HG02610 (cell line): ENCODE measurements at regions not wholly inside any gene's neighbourhood (a gene's known extent, or its start where the extent isn't known, plus 50 kb on each side); places are given as distances from the start of the nearest gene placed in this dataset.
"Not testable (repeated sequence)": the region's sequence is repeated elsewhere in the genome, so short reads cannot be mapped to it uniquely, and the experiment has no call there.

Experiments
- ATAC-seq: cut with Tn5 transposase; IDR thresholded peaks from one replicate; pipeline ENCODE4 v1.9.1; 2021; ENCODE audit warnings: mild to moderate bottlenecking, moderate library complexity; ENCODE audit not compliant: unreplicated experiment

- no peak for ATAC-seq
Measured at GRCh38 chr19:31054430-31054829, 294.8 kb downstream of the TSHZ3 start.

- ATAC-seq, result no peak
Measured at GRCh38 chr19:31049431-31049830, 299.8 kb downstream of the TSHZ3 start.

- no peak for ATAC-seq
Measured at GRCh38 chr19:31046024-31046423, 303.2 kb downstream of the TSHZ3 start.

GRCh38 chr19:31041461-31041860 lies 307.8 kb downstream of the TSHZ3 start:
- ATAC-seq, result no peak

- ATAC-seq, result no peak
Measured at GRCh38 chr19:31039151-31039550, 310.1 kb downstream of the TSHZ3 start.

- no peak for ATAC-seq
Measured at GRCh38 chr19:31037286-31037980, 311.8 kb downstream of the TSHZ3 start.

- ATAC-seq, result not testable (repeated sequence)
Measured at GRCh38 chr19:31031455-31031854, 317.8 kb downstream of the TSHZ3 start.

GRCh38 chr19:31023038-31023437 lies 326.2 kb downstream of the TSHZ3 start:
- ATAC-seq, result no peak

- no peak for ATAC-seq
Measured at GRCh38 chr19:31018936-31019335, 330.3 kb downstream of the TSHZ3 start.

- no peak for ATAC-seq
Measured at GRCh38 chr19:31015778-31016177, 333.5 kb downstream of the TSHZ3 start.

- ATAC-seq, result no peak
Measured at GRCh38 chr19:31014668-31015067, 334.6 kb downstream of the TSHZ3 start.

GRCh38 chr19:31013384-31014020 lies 335.7 kb downstream of the TSHZ3 start:
- no peak for ATAC-seq

- no peak for ATAC-seq
Measured at GRCh38 chr19:31002518-31003244, 346.6 kb downstream of the TSHZ3 start.

GRCh38 chr19:31001991-31002390 lies 347.2 kb downstream of the TSHZ3 start:
- ATAC-seq, result no peak

GRCh38 chr19:31000913-31001312 lies 348.3 kb downstream of the TSHZ3 start:
- no peak for ATAC-seq

GRCh38 chr19:30999726-31000125 lies 349.5 kb downstream of the TSHZ3 start:
- ATAC-seq, result no peak

GRCh38 chr19:30997222-30997621 lies 352.0 kb downstream of the TSHZ3 start:
- no peak for ATAC-seq

GRCh38 chr19:30978639-30979038 lies 370.6 kb downstream of the TSHZ3 start:
- no peak for ATAC-seq

- no peak for ATAC-seq
Measured at GRCh38 chr19:30969591-30969990, 379.6 kb downstream of the TSHZ3 start.

GRCh38 chr19:30968841-30969399 lies 380.3 kb downstream of the TSHZ3 start:
- no peak for ATAC-seq

- ATAC-seq, result no peak
Measured at GRCh38 chr19:30968210-30968609, 381.0 kb downstream of the TSHZ3 start.

GRCh38 chr19:30966486-30966885 lies 382.8 kb downstream of the TSHZ3 start:
- ATAC-seq, result no peak
